Cardiac muscle cell (in vitro differentiated cells and primary cell): ENCODE measurements at regions not wholly inside any gene's neighbourhood (a gene's known extent, or its start where the extent isn't known, plus 50 kb on each side); places are given as distances from the start of the nearest gene placed in this dataset.

ENCODE experiments used
- DNase-seq, 2 donors: peaks; one replicate each; pipeline versions ENCODE4 v3.0.0 to v3.0.0-alpha.2; 2010 to 2017; ENCODE audit warnings: low read depth in 1 of 2, low spot score in 1 of 2
- H3K27ac ChIP-seq: fragments of 200-600 bp; sonication (generic); 2 replicates; pipeline ENCODE4 v1.5.1; 2016
- H3K27me3 ChIP-seq: fragments of 200-600 bp; sonication (generic); 2 replicates; pipeline ENCODE4 v1.6.0; 2016; ENCODE audit warnings: control low read depth
- H3K36me3 ChIP-seq: fragments of 200-600 bp; sonication (generic); 2 replicates; pipeline ENCODE4 v1.5.1; 2016; ENCODE audit warnings: control low read depth
- H3K4me1 ChIP-seq: fragments of 200-600 bp; sonication (generic); 2 replicates; pipeline ENCODE4 v1.8.1; 2017; ENCODE audit warnings: low read depth, mild to moderate bottlenecking, mixed run types
- H3K4me3 ChIP-seq: fragments of 200-600 bp; sonication (generic); 2 replicates; pipeline ENCODE4 v1.5.1; 2016; ENCODE audit warnings: mild to moderate bottlenecking
- H3K9me3 ChIP-seq: fragments of 200-600 bp; sonication (generic); 2 replicates; pipeline ENCODE4 v1.5.1; 2017; ENCODE audit warnings: low read depth, mild to moderate bottlenecking, control low read depth
- CTCF ChIP-seq: IDR thresholded peaks from 2 replicates; pipeline ENCODE4 v1.5.1; 2012; ENCODE audit warnings: low read depth, mild to moderate bottlenecking, low read length

- H3K36me3 ChIP-seq: no peaks in the 10 kb centered on the region
- H3K27ac ChIP-seq: no peak overlapping the region
- H3K9me3 ChIP-seq: no peaks in the 10 kb centered on the region
- DNase-seq: peak in 1 of 2 donors; percentile 6
- H3K4me3 ChIP-seq: no peak overlapping the region
- TF ChIP-seq CTCF: no peak
- H3K27me3 ChIP-seq: no peaks in the 10 kb centered on the region
- H3K4me1 ChIP-seq: no peaks in the 10 kb centered on the region
These were observed 222.4 kb upstream of the AMIGO2 start for GRCh38 chr12:47302111-47302671.

- no peak for DNase-seq
- no peak for TF ChIP-seq CTCF
- H3K36me3 ChIP-seq: no peaks in the 10 kb centered on the region
- H3K4me3 ChIP-seq: no peak overlapping the region
- H3K4me1 ChIP-seq: no peaks in the 10 kb centered on the region
- no peaks in the 10 kb centered on the region for H3K9me3 ChIP-seq
- H3K27ac ChIP-seq: no peak overlapping the region
- no peaks in the 10 kb centered on the region for H3K27me3 ChIP-seq
These were observed 219.8 kb upstream of the AMIGO2 start for GRCh38 chr12:47299586-47299985.

GRCh38 chr12:47297993-47298392, 218.2 kb upstream of the AMIGO2 start:
- Histone ChIP-seq H3K9me3 (no peaks in the 10 kb centered on the region), H3K27me3 (no peaks in the 10 kb centered on the region), H3K4me3 (no peak overlapping the region), H3K4me1 (no peaks in the 10 kb centered on the region), H3K27ac (no peak overlapping the region), H3K36me3 (no peaks in the 10 kb centered on the region)
- no peak for DNase-seq
- no peak for TF ChIP-seq CTCF

- Histone ChIP-seq H3K4me1 (no peaks in the 10 kb centered on the region), H3K27ac (no peak overlapping the region), H3K9me3 (no peaks in the 10 kb centered on the region), H3K36me3 (no peaks in the 10 kb centered on the region), H3K4me3 (no peak overlapping the region), H3K27me3 (no peaks in the 10 kb centered on the region)
- DNase-seq: no peak
- no peak for TF ChIP-seq CTCF
These were observed 217.1 kb upstream of the AMIGO2 start for GRCh38 chr12:47296828-47297227.

GRCh38 chr12:47293406-47293805, 213.6 kb upstream of the AMIGO2 start:
- DNase-seq: no peak
- H3K27ac ChIP-seq: no peak overlapping the region
- H3K4me3 ChIP-seq: no peak overlapping the region
- no peak for TF ChIP-seq CTCF
- no peaks in the 10 kb centered on the region for H3K9me3 ChIP-seq
- H3K36me3 ChIP-seq: no peaks in the 10 kb centered on the region
- no peaks in the 10 kb centered on the region for H3K4me1 ChIP-seq
- H3K27me3 ChIP-seq: no peaks in the 10 kb centered on the region

GRCh38 chr12:47286676-47287075, 206.9 kb upstream of the AMIGO2 start:
- H3K27me3 ChIP-seq: no peaks in the 10 kb centered on the region
- DNase-seq: no peak
- H3K36me3 ChIP-seq: no peaks in the 10 kb centered on the region

More at GRCh38 chr12:47286676-47287075, 206.9 kb upstream of the AMIGO2 start:
- TF ChIP-seq CTCF: no peak
- no peaks in the 10 kb centered on the region for H3K9me3 ChIP-seq
- no peaks in the 10 kb centered on the region for H3K4me1 ChIP-seq
- no peak overlapping the region for H3K27ac ChIP-seq
- no peak overlapping the region for H3K4me3 ChIP-seq
